ENCODE measurements at regions not wholly inside any gene's neighbourhood (a gene's known extent, or its start where the extent isn't known, plus 50 kb on each side); places are given as distances from the start of the nearest gene placed in this dataset.

DNA sequence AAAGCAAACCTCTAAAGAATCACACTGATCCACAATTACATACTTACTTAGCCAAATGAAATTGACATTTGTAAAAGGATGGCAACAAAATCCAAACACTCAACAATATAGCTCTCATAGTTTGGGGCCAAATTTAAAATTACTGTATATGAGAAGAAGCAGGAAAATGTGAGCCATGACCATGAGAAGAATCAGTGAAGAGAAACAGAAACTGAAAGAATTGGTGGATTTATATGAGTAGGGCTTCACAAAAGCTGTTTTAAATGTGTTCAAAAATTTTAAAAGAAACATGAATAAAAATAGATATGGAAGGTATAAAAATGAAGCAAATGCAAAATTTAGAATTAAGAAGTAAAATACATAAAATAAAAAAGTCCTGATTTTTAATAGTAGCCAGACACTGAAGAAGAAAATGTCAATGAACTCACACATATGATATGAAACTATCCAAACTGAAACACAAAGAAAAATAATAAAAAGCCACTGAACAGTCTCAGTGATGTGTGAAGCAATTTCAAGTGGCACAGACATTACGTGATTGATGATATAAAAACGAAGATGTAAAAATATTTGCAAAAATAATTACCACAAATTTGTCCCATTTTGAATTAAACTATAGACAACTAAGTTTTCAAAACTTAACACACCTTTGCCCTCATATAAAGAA is 87.9 kb upstream of the MDGA2 start:
- Mint-ChIP-seq H3K27ac (no peak overlapping the region; a peak in 1 of 7 replicates), H3K36me3 (ENCODE audit: insufficient read depth in 1 of 3, low read depth in 3 of 3) (peaks cover 0 to 11% (median 7%) of the 10 kb centered on the region in 3 experiments; a peak in 6 of 7 replicates)
- H4K20me1 ChIP-seq (ENCODE audit: control insufficient read depth, insufficient read depth, insufficient read length) = no peaks in the 10 kb centered on the region

More for the DNA sequence above, 87.9 kb upstream of the MDGA2 start:
- no peak overlapping the region for H3K4ac ChIP-seq (ENCODE audit: low read depth, low read length)
- Mint-ChIP-seq H3K27me3 (ENCODE audit: low read depth) (no peaks in the 10 kb centered on the region), H3K4me1 (peaks cover 7 to 11% of the 10 kb centered on the region in 2 experiments), H3K4me3 (no peak overlapping the region), H3K9me3 (peaks cover 5 to 15% of the 10 kb centered on the region in 2 experiments; a peak in 4 of 5 replicates)
- no peak overlapping the region for H3K56ac ChIP-seq (ENCODE audit: insufficient read length, low read depth, low read length)
- no peak overlapping the region for H2BK20ac ChIP-seq (ENCODE audit: low read depth, low read length, poor library complexity, severe bottlenecking)
- H3K9me3 ChIP-seq (ENCODE audit: control insufficient read depth, low read depth, low read length) = peaks cover 8% of the 10 kb centered on the region
- no CpG with 5 or more reads among the region's 2 CpGs for WGBS (ENCODE audit: extremely low coverage, insufficient read length, low lambda C conversion rate)
- no peak overlapping the region for H4K8ac ChIP-seq (replicated peaks; ENCODE audit: insufficient read length, low read depth, low read length)
- no peak overlapping the region for H3K14ac ChIP-seq (ENCODE audit: insufficient read depth, low read length)
- no peak overlapping the region for H3K18ac ChIP-seq (ENCODE audit: insufficient read length, low read depth, low read length)
- H3T11ph ChIP-seq (ENCODE audit: low read length) = no peak overlapping the region
- H3K27me3 ChIP-seq (ENCODE audit: insufficient read depth, low read length) = no peaks in the 10 kb centered on the region
- H4K5ac ChIP-seq (ENCODE audit: insufficient read length, low read depth, low read length) = no peak overlapping the region
- no peak overlapping the region for H3K9ac ChIP-seq (ENCODE audit: extremely low read depth, insufficient read length, low read length)
- no peak overlapping the region for H2BK15ac ChIP-seq (ENCODE audit: low read depth, low read length)
- no peak overlapping the region for H3K27ac ChIP-seq (ENCODE audit: insufficient read length, low read depth, low read length)
- H3K79me2 ChIP-seq (ENCODE audit: insufficient read depth, low read length) = no peaks in the 10 kb centered on the region
- H3K4me2 ChIP-seq (ENCODE audit: insufficient read depth, insufficient read length, low read length) = no peak overlapping the region
- DNase-seq = no peak
- no peaks in the 10 kb centered on the region for H3K79me1 ChIP-seq (ENCODE audit: insufficient read depth, low read depth, low read length, poor library complexity, severe bottlenecking)
- no peak overlapping the region for H2BK5ac ChIP-seq (ENCODE audit: insufficient read length, low read length)
- no peaks in the 10 kb centered on the region for H3K23me2 ChIP-seq (ENCODE audit: insufficient read length, low read depth, low read length, poor library complexity, severe bottlenecking)
- H3K4me1 ChIP-seq (ENCODE audit: insufficient read depth, low read length) = no peaks in the 10 kb centered on the region
- no peak overlapping the region for H4K91ac ChIP-seq (ENCODE audit: insufficient read length, low read depth, low read length)
- no peak overlapping the region for H2BK120ac ChIP-seq (ENCODE audit: low read depth, low read length, poor library complexity, severe bottlenecking)
- no peak overlapping the region for H2AFZ ChIP-seq (ENCODE audit: low read length)
- no peak overlapping the region for H2AK5ac ChIP-seq (ENCODE audit: insufficient read length, low read length)
- H3K23ac ChIP-seq (ENCODE audit: insufficient read length, low read depth, low read length) = no peak overlapping the region
- TF ChIP-seq, protein P1, sequence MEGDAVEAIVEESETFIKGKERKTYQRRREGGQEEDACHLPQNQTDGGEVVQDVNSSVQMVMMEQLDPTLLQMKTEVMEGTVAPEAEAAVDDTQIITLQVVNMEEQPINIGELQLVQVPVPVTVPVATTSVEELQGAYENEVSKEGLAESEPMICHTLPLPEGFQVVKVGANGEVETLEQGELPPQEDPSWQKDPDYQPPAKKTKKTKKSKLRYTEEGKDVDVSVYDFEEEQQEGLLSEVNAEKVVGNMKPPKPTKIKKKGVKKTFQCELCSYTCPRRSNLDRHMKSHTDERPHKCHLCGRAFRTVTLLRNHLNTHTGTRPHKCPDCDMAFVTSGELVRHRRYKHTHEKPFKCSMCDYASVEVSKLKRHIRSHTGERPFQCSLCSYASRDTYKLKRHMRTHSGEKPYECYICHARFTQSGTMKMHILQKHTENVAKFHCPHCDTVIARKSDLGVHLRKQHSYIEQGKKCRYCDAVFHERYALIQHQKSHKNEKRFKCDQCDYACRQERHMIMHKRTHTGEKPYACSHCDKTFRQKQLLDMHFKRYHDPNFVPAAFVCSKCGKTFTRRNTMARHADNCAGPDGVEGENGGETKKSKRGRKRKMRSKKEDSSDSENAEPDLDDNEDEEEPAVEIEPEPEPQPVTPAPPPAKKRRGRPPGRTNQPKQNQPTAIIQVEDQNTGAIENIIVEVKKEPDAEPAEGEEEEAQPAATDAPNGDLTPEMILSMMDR (conservative IDR thresholded peaks at IDR 0.05) = no peak
- H2BK12ac ChIP-seq (ENCODE audit: insufficient read length, low read depth, low read length) = no peak overlapping the region

Data from H9 (cell line).